ENCODE measurements at regions not wholly inside any gene's neighbourhood (a gene's known extent, or its start where the extent isn't known, plus 50 kb on each side); places are given as distances from the start of the nearest gene placed in this dataset.

DNA sequence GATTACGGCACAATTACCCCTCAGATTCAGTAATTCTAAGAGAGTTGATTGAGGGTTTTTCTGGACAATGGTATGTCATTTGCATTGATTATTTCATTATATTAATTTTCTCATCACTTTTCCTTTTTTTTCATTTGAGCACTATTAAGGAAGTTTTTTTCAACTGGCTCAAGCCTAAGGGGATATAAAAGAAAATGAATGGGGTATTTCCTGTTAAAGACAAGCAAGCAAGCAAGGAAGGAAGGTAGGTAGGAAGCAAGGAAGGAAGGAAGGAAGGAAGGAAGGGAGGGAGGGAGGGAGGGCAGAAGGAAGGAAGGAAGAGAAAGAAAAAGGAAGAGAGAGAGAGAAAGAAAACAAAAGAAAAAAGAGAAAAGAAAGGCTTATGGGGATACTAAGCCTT lies 620.3 kb downstream of the DIAPH3 start:
- no peaks in the 10 kb centered on the region for H4K20me1 ChIP-seq (ENCODE audit: insufficient read depth)
- no peaks in the 10 kb centered on the region for H3K79me2 ChIP-seq (replicated peaks; ENCODE audit: insufficient read depth, low read length)
- no peaks in the 10 kb centered on the region for H3K36me3 ChIP-seq (ENCODE audit: insufficient read depth, low read length)
- no peaks in the 10 kb centered on the region for H3K9me3 ChIP-seq (ENCODE audit: low read length)
- no peaks in the 10 kb centered on the region for H3K27me3 ChIP-seq (ENCODE audit: insufficient read depth, low read depth, low read length)
- no peak overlapping the region for H3K4me2 ChIP-seq (ENCODE audit: low read length)
- H3F3A ChIP-seq (ENCODE audit: insufficient read depth, low read length, poor library complexity, severe bottlenecking) = no peaks in the 10 kb centered on the region
- no peaks in the 10 kb centered on the region for H3K9me2 ChIP-seq (ENCODE audit: insufficient read depth, low read length)
- TF ChIP-seq SMC3 (conservative IDR thresholded peaks at IDR 0.05; ENCODE audit: poor library complexity) = no peak
- no peak for TF ChIP-seq TAF1 (IDR thresholded peaks at IDR 0.05; ENCODE audit: low read depth)
- no peak for TF ChIP-seq EP300 (conservative IDR thresholded peaks at IDR 0.05; ENCODE audit: poor library complexity, severe bottlenecking)
- TF ChIP-seq MXI1 (conservative IDR thresholded peaks at IDR 0.05; ENCODE audit: poor library complexity, severe bottlenecking) = no peak
- TF ChIP-seq, protein P1, sequence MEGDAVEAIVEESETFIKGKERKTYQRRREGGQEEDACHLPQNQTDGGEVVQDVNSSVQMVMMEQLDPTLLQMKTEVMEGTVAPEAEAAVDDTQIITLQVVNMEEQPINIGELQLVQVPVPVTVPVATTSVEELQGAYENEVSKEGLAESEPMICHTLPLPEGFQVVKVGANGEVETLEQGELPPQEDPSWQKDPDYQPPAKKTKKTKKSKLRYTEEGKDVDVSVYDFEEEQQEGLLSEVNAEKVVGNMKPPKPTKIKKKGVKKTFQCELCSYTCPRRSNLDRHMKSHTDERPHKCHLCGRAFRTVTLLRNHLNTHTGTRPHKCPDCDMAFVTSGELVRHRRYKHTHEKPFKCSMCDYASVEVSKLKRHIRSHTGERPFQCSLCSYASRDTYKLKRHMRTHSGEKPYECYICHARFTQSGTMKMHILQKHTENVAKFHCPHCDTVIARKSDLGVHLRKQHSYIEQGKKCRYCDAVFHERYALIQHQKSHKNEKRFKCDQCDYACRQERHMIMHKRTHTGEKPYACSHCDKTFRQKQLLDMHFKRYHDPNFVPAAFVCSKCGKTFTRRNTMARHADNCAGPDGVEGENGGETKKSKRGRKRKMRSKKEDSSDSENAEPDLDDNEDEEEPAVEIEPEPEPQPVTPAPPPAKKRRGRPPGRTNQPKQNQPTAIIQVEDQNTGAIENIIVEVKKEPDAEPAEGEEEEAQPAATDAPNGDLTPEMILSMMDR (IDR thresholded peaks at IDR 0.05; ENCODE audit: poor library complexity, severe bottlenecking) = no peak
- TF ChIP-seq, protein P2, sequence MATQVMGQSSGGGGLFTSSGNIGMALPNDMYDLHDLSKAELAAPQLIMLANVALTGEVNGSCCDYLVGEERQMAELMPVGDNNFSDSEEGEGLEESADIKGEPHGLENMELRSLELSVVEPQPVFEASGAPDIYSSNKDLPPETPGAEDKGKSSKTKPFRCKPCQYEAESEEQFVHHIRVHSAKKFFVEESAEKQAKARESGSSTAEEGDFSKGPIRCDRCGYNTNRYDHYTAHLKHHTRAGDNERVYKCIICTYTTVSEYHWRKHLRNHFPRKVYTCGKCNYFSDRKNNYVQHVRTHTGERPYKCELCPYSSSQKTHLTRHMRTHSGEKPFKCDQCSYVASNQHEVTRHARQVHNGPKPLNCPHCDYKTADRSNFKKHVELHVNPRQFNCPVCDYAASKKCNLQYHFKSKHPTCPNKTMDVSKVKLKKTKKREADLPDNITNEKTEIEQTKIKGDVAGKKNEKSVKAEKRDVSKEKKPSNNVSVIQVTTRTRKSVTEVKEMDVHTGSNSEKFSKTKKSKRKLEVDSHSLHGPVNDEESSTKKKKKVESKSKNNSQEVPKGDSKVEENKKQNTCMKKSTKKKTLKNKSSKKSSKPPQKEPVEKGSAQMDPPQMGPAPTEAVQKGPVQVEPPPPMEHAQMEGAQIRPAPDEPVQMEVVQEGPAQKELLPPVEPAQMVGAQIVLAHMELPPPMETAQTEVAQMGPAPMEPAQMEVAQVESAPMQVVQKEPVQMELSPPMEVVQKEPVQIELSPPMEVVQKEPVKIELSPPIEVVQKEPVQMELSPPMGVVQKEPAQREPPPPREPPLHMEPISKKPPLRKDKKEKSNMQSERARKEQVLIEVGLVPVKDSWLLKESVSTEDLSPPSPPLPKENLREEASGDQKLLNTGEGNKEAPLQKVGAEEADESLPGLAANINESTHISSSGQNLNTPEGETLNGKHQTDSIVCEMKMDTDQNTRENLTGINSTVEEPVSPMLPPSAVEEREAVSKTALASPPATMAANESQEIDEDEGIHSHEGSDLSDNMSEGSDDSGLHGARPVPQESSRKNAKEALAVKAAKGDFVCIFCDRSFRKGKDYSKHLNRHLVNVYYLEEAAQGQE (IDR thresholded peaks at IDR 0.05; ENCODE audit: borderline replicate concordance) = no peak
- no peak for TF ChIP-seq POLR2AphosphoS5 (IDR thresholded peaks at IDR 0.05)
- TF ChIP-seq RAD21 (conservative IDR thresholded peaks at IDR 0.05) = no peak
- TF ChIP-seq EZH2 (IDR thresholded peaks at IDR 0.05; ENCODE audit: borderline replicate concordance, insufficient read depth, low read length, poor library complexity, severe bottlenecking) = no peak
- H3K27ac ChIP-seq (ENCODE audit: low read length) = no peak overlapping the region
- no peak overlapping the region for H2AFZ ChIP-seq (ENCODE audit: low read depth, low read length)
- no peak overlapping the region for H3K9ac ChIP-seq (ENCODE audit: low read length)
- H3K4me3 ChIP-seq (ENCODE audit: low read length) = no peak overlapping the region

DNA sequence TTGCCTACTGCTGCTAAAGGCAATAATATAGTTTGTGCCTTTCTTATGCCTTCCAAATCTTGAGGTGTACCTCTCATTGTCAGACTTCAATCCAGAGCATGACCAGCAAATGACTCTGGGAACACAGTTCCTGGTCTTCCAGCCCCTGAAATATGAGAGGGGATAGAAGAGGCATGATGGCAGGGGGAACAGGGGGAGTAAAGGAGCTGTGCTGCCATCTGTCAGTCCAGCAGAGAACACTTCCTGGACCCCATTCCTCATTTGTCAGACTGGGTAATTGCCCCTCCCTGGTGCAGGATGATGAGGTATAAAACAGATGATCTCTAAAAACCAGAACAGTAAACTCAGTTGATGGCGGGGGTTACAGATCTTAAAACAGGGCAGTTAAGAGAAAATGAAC lies 618.7 kb downstream of the DIAPH3 start:
- TF ChIP-seq SMC3 (conservative IDR thresholded peaks at IDR 0.05; ENCODE audit: poor library complexity) (no peak), TAF1 (IDR thresholded peaks at IDR 0.05; ENCODE audit: low read depth) (no peak), RAD21 (conservative IDR thresholded peaks at IDR 0.05) (no peak), MXI1 (conservative IDR thresholded peaks at IDR 0.05; ENCODE audit: poor library complexity, severe bottlenecking) (no peak), EZH2 (IDR thresholded peaks at IDR 0.05; ENCODE audit: borderline replicate concordance, insufficient read depth, low read length, poor library complexity, severe bottlenecking) (no peak), EP300 (conservative IDR thresholded peaks at IDR 0.05; ENCODE audit: poor library complexity, severe bottlenecking) (no peak), POLR2AphosphoS5 (IDR thresholded peaks at IDR 0.05) (no peak)
- TF ChIP-seq, protein P1 (IDR thresholded peaks at IDR 0.05; ENCODE audit: poor library complexity, severe bottlenecking) = no peak
- TF ChIP-seq, protein P2 (IDR thresholded peaks at IDR 0.05; ENCODE audit: borderline replicate concordance) = no peak
- H2AFZ ChIP-seq (ENCODE audit: low read depth, low read length) = no peak overlapping the region

More for the DNA sequence above, 618.7 kb downstream of the DIAPH3 start:
- Histone ChIP-seq H3K36me3 (ENCODE audit: insufficient read depth, low read length) (no peaks in the 10 kb centered on the region), H3K27ac (ENCODE audit: low read length) (no peak overlapping the region), H3K9me3 (ENCODE audit: low read length) (no peaks in the 10 kb centered on the region), H3K4me2 (ENCODE audit: low read length) (no peak overlapping the region), H3K9me2 (ENCODE audit: insufficient read depth, low read length) (no peaks in the 10 kb centered on the region), H3K79me2 (replicated peaks; ENCODE audit: insufficient read depth, low read length) (no peaks in the 10 kb centered on the region), H3F3A (ENCODE audit: insufficient read depth, low read length, poor library complexity, severe bottlenecking) (no peaks in the 10 kb centered on the region), H4K20me1 (ENCODE audit: insufficient read depth) (no peaks in the 10 kb centered on the region), H3K27me3 (ENCODE audit: insufficient read depth, low read depth, low read length) (no peaks in the 10 kb centered on the region), H3K4me3 (ENCODE audit: low read length) (no peak overlapping the region), H3K9ac (ENCODE audit: low read length) (no peak overlapping the region)
